SH-SY5Y (cell line): ENCODE measurements at regions not wholly inside any gene's neighbourhood (a gene's known extent, or its start where the extent isn't known, plus 50 kb on each side); places are given as distances from the start of the nearest gene placed in this dataset.

Source experiments
- GATA2 ChIP-seq: IDR thresholded peaks from 2 replicates; pipeline ENCODE4 v1.6.1; 2011; ENCODE audit warnings: mild to moderate bottlenecking, low read depth, low read length
- GATA3 ChIP-seq: IDR thresholded peaks from 2 replicates; pipeline ENCODE4 v1.6.1; 2011; ENCODE audit warnings: low read depth, mild to moderate bottlenecking, low read length, moderate library complexity

DNA sequence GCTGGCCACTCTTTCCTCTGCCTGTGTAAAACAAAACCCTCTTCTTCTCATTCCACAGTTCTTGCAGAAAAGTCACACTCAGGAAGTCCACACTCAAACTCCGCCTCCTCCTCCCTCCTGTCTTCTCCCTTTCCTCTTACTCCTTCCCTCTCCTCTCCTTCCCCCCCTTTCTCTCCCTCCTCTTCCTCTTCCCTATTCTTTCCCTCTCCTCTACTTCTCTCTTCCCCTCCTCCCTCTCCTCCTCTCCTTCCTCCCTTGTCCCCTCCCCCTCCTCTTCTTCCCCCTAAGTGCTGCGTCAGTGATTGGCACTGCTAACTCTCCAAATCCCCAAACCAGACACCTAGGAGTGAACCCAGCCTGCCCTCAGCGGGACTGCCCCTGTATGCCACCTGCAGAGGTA is 67.0 kb downstream of the ZNF467 start:
- no peak for TF ChIP-seq GATA2
- TF ChIP-seq GATA3: no peak
